ENCODE measurements at regions not wholly inside any gene's neighbourhood (a gene's known extent, or its start where the extent isn't known, plus 50 kb on each side); places are given as distances from the start of the nearest gene placed in this dataset.

- TF ChIP-seq CTCF (IDR thresholded peaks at IDR 0.05; ENCODE audit: poor library complexity) (no peak), EZH2 (IDR thresholded peaks at IDR 0.05; ENCODE audit: borderline replicate concordance) (no peak), EZH2phosphoT487 (IDR thresholded peaks at IDR 0.05; ENCODE audit: low read depth, severe bottlenecking, unreplicated experiment) (no peak)
Measured at GRCh38 chr4:134328741-134329140, 127.2 kb upstream of the PABPC4L start.
